K562 (cell line): ENCODE measurements at regions not wholly inside any gene's neighbourhood (a gene's known extent, or its start where the extent isn't known, plus 50 kb on each side); places are given as distances from the start of the nearest gene placed in this dataset.

Experiments
- ZNF778 ChIP-seq: fragments of 450-650 bp; formaldehyde crosslinking; IDR thresholded peaks from 2 replicates; pipeline ENCODE4 v1.4.0; 2020; ENCODE audit warnings: mild to moderate bottlenecking, moderate library complexity
- TF ChIP-seq, protein P1 (sequence below): fragments of 250-450 bp; sonication (Bioruptor Pico); IDR thresholded peaks from 2 replicates; pipeline ENCODE4 v1.5.1; 2021; ENCODE audit warnings: mild to moderate bottlenecking

DNA sequence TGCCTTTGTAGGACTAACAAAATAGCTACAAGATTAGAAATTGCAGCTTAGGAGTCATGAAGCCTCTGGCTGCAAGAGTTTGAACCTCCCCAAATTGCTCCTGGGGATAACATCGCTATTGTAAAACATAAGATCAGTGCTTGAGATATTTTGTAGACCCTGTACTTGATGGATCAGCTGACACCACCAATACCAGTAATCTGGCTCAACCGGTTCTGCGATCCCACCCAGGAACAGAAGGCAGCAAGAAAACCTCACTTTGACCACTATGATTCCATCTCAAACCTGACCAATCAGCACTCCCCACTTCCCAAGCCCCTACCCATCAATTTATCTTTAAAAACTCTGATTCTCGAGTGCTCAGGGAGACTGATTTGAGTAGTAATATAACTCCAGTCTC lies 206.9 kb upstream of the ADRA1D start:
- TF ChIP-seq, protein P1, sequence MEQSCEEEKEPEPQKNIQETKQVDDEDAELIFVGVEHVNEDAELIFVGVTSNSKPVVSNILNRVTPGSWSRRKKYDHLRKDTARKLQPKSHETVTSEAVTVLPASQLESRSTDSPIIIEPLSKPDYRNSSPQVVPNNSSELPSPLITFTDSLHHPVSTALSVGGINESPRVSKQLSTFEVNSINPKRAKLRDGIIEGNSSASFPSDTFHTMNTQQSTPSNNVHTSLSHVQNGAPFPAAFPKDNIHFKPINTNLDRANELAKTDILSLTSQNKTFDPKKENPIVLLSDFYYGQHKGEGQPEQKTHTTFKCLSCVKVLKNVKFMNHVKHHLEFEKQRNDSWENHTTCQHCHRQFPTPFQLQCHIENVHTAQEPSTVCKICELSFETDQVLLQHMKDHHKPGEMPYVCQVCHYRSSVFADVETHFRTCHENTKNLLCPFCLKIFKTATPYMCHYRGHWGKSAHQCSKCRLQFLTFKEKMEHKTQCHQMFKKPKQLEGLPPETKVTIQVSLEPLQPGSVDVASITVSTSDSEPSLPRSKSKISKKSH (CRISPR knock-in tag): no peak
- no peak for TF ChIP-seq ZNF778
